HG02678 (cell line): ENCODE measurements at regions not wholly inside any gene's neighbourhood (a gene's known extent, or its start where the extent isn't known, plus 50 kb on each side); places are given as distances from the start of the nearest gene placed in this dataset.

Experiments used
- ATAC-seq: cut with Tn5 transposase; IDR thresholded peaks from one replicate; pipeline ENCODE4 v1.9.1; 2021; ENCODE audit warnings: mild to moderate bottlenecking, moderate library complexity; ENCODE audit not compliant: unreplicated experiment

- no peak for ATAC-seq
Observed at GRCh38 chr5:145510769-145511168, 324.4 kb downstream of the PRELID2 start.

DNA sequence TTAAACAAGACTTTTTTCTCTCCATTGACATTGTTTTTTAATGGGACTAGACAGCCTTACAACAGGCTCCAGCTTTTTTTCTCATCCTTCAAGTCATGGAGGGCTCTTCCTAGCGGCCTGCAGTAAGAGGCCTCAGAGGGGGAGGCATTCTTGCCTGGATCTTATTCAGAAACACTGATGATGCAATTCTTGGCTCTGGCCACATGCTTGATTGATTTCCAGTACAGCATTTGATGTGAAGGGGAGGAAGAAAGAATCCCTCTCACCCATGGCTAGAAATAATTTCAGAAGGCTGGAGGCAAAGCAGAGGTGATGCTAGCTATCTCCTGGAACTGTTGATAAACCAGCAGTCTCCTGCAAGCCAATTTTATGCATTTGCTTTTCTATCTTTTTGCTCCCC lies 324.8 kb downstream of the PRELID2 start:
- ATAC-seq: no peak

DNA sequence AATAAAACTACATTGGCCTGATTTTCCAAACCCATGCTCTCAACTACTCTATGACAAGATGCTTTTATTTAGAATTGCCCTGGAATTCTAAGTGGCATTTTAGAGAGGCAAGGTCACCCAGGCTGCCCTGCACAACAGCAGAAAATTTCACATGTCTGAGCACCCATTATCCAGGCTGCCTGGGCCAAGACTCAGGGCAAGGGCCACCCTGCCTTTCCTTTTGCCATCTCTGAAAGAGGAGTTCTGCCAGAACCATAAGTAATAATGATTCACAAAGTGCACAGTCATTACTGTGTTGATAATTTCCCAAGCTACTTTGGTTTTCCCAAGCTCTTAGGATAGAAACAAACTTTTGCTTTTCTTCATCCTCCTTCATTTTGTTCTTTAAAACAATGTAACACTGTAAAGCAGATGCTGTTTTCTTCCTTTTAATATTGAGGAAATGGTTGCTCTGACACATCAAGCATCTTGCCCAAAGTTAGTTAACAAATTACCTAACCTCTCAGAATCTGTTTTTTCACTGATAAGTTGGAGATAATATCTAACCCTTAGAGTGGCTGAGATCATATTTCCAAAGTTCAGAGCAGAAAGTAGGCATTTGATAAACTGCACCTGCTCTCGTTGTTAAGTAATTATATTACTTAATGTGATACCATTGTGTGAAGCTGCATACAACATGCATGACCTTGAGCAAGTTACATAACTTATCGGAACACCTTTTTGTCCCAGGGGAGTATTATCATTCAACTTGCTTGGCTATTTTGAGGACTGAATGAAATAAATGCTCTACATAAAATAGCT lies 325.6 kb downstream of the PRELID2 start:
- no peak for ATAC-seq

DNA sequence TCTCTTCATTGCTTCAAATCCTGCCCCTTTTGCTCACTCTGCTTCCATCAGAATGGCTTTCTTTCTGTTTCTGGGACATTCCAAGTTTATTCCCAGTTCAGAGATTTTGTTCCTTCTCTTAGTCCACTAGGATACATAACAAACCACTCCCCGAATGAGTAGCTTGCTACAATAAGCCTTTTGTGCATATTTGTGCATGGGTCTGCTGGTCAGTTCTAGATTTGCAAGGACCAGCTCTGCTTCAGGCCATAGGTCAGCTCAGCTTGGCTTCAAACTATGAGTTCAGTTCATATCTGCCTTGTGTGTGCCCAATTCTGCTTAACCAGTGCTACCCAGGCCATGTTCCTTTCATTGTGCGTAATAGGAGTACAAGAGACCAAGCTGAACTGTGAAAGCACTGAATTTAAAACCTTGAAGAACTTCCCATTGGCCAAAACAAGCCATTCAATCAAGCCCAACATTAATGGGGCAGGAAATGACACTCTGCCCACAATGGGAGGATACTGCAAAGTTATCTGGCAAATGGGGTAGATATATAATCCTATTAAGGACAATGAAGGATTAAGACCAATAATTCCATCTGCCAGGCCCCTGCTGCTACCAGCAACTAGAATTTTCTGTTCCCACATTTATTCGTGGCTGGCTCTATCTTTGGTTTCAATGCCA lies 328.8 kb downstream of the PRELID2 start:
- no peak for ATAC-seq

GRCh38 chr5:145502906-145503305 lies 332.2 kb downstream of the PRELID2 start:
- ATAC-seq: no peak

GRCh38 chr5:145500710-145501109 lies 334.4 kb downstream of the PRELID2 start:
- no peak for ATAC-seq

DNA sequence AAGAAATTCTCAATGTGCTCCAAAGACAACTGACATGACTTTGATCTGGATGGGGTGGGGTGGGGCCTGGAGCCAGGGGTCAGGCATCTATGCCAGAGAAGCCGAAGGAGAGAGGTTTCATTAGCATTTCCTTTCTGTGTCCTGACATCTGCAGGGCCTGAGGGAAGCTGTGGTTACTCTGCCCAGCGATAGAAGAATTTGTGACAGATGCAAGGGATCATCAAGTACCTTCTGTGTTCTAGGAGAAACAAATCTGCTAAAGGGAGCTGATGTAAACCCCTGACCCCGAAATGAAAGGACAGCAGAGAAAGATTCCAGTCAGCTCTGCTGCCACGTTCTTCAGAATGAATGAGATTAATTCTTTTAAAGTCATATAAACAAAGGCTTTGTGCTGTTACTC lies 335.7 kb downstream of the PRELID2 start:
- no peak for ATAC-seq

DNA sequence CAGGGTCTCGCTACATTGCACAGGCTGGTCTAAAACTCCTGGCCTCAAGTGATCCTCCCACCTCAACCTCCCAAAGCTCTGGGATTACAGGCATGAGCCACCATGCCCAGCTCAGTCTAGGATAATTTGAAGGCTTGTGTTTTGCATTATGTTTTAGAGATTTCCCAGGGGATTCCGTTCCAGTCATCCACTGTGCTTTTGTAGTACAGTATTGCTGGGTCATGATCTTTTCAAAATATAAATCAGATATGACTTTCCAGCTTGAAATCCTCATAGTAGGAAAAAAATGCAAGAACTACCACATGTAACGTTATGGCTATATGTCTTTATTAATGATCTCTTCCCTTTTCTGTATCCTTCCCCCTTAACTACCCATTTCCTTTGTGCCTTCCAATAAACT lies 338.1 kb downstream of the PRELID2 start:
- no peak for ATAC-seq

- no peak for ATAC-seq
Observed at GRCh38 chr5:145495741-145496140, 339.4 kb downstream of the PRELID2 start.

DNA sequence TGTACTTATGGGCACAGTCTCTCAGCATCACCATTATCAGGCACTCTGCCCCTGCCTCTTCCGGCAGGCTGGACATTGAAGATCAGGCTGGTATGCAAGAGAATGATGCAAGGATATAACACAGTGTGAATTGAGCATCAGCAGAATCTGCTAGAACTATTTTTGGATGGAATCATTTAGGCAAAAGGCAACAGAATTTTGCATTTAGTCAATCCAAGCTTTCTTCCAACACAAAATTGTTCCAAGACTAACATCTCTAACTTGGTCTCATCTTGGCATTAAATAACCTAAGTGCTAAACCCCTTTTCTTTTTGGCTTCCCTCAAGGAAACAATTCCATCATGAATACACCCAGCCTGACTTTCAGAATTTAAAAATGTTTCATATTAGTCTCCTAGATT lies 339.9 kb downstream of the PRELID2 start:
- no peak for ATAC-seq

GRCh38 chr5:145493435-145493834 lies 341.7 kb downstream of the PRELID2 start:
- ATAC-seq: no peak

DNA sequence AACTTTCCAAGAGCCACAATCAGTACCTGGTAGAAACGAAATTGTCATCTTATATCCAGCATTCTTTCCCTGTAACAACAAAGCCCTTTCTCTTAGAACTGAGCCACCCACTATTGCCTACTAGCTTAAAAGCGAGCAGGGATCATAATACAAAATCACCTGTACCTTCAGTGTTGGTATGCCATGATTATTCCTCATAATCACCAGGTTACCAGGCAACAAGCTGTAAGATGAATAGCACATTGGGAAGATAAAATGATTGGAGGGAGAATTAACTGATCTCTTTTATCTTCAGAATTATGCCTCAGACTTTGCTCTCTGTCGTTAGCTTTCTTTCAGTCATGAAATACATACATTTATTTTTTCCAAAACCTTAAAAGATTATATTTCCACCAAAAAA lies 345.6 kb downstream of the PRELID2 start:
- no peak for ATAC-seq

DNA sequence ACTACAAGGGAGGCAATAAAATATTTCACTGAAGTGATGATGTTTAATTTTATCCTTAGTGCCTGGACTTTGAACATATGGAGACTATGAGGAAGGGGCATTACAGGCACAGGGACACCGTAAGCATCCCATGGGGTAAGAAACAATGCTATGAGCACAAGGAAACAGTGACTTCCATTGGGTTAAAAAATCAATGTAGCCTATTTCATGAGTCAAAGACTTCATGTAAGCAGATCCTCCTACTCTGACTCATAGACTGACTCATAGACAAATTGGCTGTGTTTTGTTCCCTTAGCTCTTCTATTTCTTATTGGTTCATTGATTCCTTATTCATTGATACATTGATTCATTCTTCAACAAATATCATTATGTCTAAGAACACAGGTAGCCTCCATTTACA lies 351.0 kb downstream of the PRELID2 start:
- no peak for ATAC-seq

DNA sequence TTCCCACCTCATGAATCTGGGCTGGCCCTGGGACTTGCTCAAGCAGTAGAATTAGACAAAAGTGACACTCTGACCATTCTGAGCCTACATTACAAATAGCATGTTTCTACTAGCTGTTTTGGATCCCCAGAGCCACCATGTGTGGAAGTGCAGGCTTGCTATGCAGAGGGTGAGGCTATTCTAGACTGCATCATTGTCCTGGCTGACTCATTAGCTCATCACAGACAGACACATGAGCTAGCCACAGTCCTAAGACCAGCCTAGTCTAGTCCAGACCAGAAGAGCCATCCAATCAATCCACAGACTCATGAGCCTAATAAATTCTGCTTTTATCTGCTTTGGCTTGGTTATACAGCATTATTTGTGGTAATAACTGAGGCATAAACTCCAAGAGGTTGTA lies 351.9 kb downstream of the PRELID2 start:
- ATAC-seq: no peak

DNA sequence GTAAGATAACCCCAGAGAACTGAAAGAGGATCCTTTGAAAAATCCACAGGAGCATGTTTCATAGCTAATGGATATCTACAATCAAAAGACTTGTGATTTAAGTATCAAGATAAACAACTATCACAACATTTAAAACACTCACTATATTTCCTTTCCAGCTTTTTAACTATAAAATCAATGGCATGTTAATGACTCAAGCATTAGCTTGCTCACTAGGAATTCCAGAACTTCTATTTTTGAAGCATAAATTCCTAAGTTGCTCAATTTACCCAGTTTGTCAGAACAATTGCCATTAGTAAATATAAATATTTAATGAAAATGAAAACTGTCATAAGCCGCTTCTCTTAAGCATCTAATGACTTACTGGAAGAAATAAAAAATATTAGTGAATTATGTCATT lies 355.3 kb downstream of the PRELID2 start:
- ATAC-seq: no peak

DNA sequence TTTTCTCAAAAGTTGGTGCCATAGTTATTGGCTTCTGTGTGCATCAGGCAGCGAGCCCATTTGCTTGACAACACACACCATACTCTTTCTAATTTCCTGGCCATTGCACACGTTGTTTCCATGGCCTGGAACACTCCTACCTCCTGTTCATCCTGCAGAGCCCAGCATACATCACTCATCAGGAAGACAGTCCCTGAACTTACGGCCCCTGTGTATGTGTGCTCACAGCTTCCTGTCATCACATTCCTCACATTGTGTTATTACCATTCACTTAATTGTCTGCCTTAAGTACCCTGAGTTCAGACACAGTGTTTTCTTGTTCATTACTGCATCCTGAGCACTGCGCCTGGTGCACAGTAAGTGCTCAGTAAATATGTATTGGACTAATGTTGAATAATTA lies 355.9 kb downstream of the PRELID2 start:
- ATAC-seq: no peak

DNA sequence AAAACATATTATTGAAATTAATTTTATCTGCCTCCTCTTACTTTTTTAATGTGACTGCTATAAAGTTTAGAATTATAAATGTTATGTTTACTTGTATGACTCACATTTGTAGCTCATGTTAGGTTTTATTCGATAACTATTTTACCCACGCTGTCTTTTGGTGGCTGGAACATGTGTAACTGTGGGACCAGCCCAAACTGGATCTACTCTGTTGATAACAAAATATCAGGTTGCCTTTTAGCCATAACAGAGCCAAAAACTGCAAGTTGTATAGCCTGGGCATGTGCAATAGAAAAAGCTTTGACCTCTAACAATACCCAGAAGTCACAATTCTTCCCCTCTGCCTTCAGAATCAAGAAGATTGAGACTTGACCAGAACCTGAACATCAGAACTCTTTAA lies 356.5 kb downstream of the PRELID2 start:
- ATAC-seq: no peak

DNA sequence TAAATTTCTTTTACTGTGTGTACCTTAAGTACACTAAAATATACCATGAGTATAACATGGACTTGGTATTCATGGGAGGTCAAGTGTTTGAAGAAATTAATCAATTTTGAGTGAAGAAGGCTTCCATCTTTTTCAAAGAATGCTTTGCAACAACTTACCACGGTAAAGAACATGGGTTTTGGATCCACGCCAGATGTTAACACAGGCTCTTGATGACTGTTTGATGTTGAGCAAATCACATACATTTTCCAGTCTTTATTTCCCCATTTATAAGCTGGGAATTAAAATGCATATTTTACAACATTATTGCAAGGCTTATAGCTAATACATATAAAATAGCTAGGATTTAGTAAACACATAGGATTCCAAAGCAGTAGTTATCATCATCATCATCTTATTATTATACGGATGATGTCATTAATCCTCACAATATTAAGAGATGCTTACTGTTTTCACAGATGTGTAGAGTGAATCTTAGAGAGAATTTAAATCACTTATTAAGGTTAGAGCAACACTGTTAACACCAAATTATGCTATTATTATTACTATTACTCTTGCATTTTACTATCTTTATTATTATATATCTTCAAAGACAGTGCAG lies 362.0 kb downstream of the PRELID2 start:
- no peak for ATAC-seq

GRCh38 chr5:145471831-145472612 lies 363.1 kb downstream of the PRELID2 start:
- no peak for ATAC-seq

- ATAC-seq: no peak
Observed at GRCh38 chr5:145471026-145471425, 364.1 kb downstream of the PRELID2 start.

GRCh38 chr5:145470396-145470979 lies 364.7 kb downstream of the PRELID2 start:
- ATAC-seq: no peak
